GM23338 (cell line): ENCODE measurements at regions not wholly inside any gene's neighbourhood (a gene's known extent, or its start where the extent isn't known, plus 50 kb on each side); places are given as distances from the start of the nearest gene placed in this dataset.

Experiments
- ATAC-seq: fragments of 200-7000 bp; cut with Tn5 transposase; 3 replicates; pipeline ENCODE4 v1.9.1; 2020
- DNase-seq: peaks from one replicate; pipeline ENCODE4 v3.0.0-alpha.2; 2015; ENCODE audit warnings: low spot score
- H2AFZ ChIP-seq: fragments of 200-600 bp; sonication (generic); 2 replicates; pipeline ENCODE4 v1.8.0; 2016; ENCODE audit warnings: antibody characterized with exemption, mild to moderate bottlenecking, moderate library complexity
- H3F3A ChIP-seq: fragments of 200-600 bp; sonication (generic); replicated peaks from 2 replicates; pipeline ENCODE4 v1.8.0; 2017; ENCODE audit warnings: antibody characterized with exemption, mixed run types, low read depth
- H3K27ac ChIP-seq: fragments of 200-600 bp; sonication (generic); 2 replicates; pipeline ENCODE4 v1.6.1; 2016; ENCODE audit warnings: low read depth
- H3K27me3 ChIP-seq: fragments of 200-600 bp; sonication (generic); 2 replicates; pipeline ENCODE4 v1.8.0; 2016; ENCODE audit warnings: mild to moderate bottlenecking, mixed run types, moderate library complexity; ENCODE audit not compliant: insufficient read depth
- H3K36me3 ChIP-seq: fragments of 200-600 bp; sonication (generic); 2 replicates; pipeline ENCODE4 v1.8.0; 2016; ENCODE audit warnings: mild to moderate bottlenecking; ENCODE audit not compliant: insufficient read depth
- H3K4me1 ChIP-seq: fragments of 200-600 bp; sonication (generic); 2 replicates; pipeline ENCODE4 v1.8.0; 2016; ENCODE audit warnings: mild to moderate bottlenecking, moderate library complexity; ENCODE audit not compliant: insufficient read depth
- H3K4me2 ChIP-seq: fragments of 200-600 bp; sonication (generic); 2 replicates; pipeline ENCODE4 v1.7.1; 2017; ENCODE audit warnings: mixed run types
- H3K4me3 ChIP-seq: fragments of 200-600 bp; sonication (generic); 2 replicates; pipeline ENCODE4 v1.6.1; 2016; ENCODE audit warnings: mixed run types
- H3K79me2 ChIP-seq: fragments of 200-600 bp; sonication (generic); replicated peaks from 2 replicates; pipeline ENCODE4 v1.8.0; 2017; ENCODE audit warnings: mild to moderate bottlenecking; ENCODE audit not compliant: insufficient read depth
- H3K9me2 ChIP-seq: fragments of 200-600 bp; sonication (generic); 2 replicates; pipeline ENCODE4 v1.8.0; 2017; ENCODE audit not compliant: insufficient read depth
- H4K20me1 ChIP-seq: fragments of 200-600 bp; sonication (generic); replicated peaks from 2 replicates; pipeline ENCODE4 v1.8.0; 2017; ENCODE audit warnings: mild to moderate bottlenecking; ENCODE audit not compliant: insufficient read depth
- H3K27ac Mint-ChIP-seq: 2 replicates; pipeline ENCODE4 v1.8.0; 2020; ENCODE audit warnings: inconsistent platforms, mild to moderate bottlenecking, moderate library complexity, mixed read lengths
- H3K27me3 Mint-ChIP-seq: 3 replicates; pipeline ENCODE4 v1.8.0; 2022; ENCODE audit warnings: low read depth, mild to moderate bottlenecking, moderate library complexity, mixed read lengths, inconsistent platforms; ENCODE audit not compliant: insufficient read depth, poor library complexity
- H3K36me3 Mint-ChIP-seq: 3 replicates; pipeline ENCODE4 v1.8.0; 2021; ENCODE audit warnings: low read depth, mild to moderate bottlenecking, inconsistent platforms, moderate library complexity, mixed read lengths
- H3K4me1 Mint-ChIP-seq: 3 replicates; pipeline ENCODE4 v1.8.0; 2020; ENCODE audit warnings: mild to moderate bottlenecking, inconsistent platforms, mixed read lengths
- H3K4me3 Mint-ChIP-seq: 3 replicates; pipeline ENCODE4 v1.8.0; 2021; ENCODE audit warnings: moderate library complexity, mild to moderate bottlenecking, inconsistent platforms, mixed read lengths
- H3K9me3 Mint-ChIP-seq: 3 replicates; pipeline ENCODE4 v1.8.0; 2020; ENCODE audit warnings: moderate library complexity, mild to moderate bottlenecking, inconsistent platforms, mixed read lengths
- CREB1 ChIP-seq: fragments of 250-450 bp; sonication (Bioruptor Pico); IDR thresholded peaks from 2 replicates; pipeline ENCODE4 v1.5.0; 2020; ENCODE audit warnings: low read depth, mild to moderate bottlenecking, moderate library complexity
- EZH2 ChIP-seq: fragments of 200-600 bp; sonication (generic); IDR thresholded peaks from one replicate; pipeline ENCODE4 v1.8.0; 2017; ENCODE audit warnings: antibody characterized with exemption, mild to moderate bottlenecking, low read depth; ENCODE audit not compliant: unreplicated experiment
- JUNB ChIP-seq: IDR thresholded peaks from one replicate; pipeline ENCODE4 v1.6.1; 2016; ENCODE audit warnings: antibody characterized with exemption; ENCODE audit not compliant: unreplicated experiment
- REST ChIP-seq: IDR thresholded peaks from one replicate; pipeline ENCODE4 v1.6.1; 2018; ENCODE audit warnings: antibody characterized with exemption; ENCODE audit not compliant: unreplicated experiment
- STAT1 ChIP-seq: IDR thresholded peaks from one replicate; pipeline ENCODE4 v1.6.1; 2016; ENCODE audit warnings: antibody characterized with exemption; ENCODE audit not compliant: unreplicated experiment
- ZNF114 ChIP-seq: fragments of 250-450 bp; sonication (Bioruptor Pico); IDR thresholded peaks from 2 replicates; pipeline ENCODE4 v1.5.0; 2020; ENCODE audit warnings: mild to moderate bottlenecking, moderate library complexity
- ZNF462 ChIP-seq: fragments of 250-450 bp; sonication (Bioruptor Pico); IDR thresholded peaks from 2 replicates; pipeline ENCODE4 v1.5.0; 2020; ENCODE audit warnings: mild to moderate bottlenecking, moderate library complexity
- TF ChIP-seq, protein P1 (sequence below): IDR thresholded peaks from 2 replicates; pipeline ENCODE4 v1.6.1; 2016; ENCODE audit warnings: antibody characterized with exemption

GRCh38 chr13:29711776-29712175 is 116.3 kb upstream of the SLC7A1 start (continued):
- TF ChIP-seq REST = no peak

GRCh38 chr13:29710511-29710910 is 115.0 kb upstream of the SLC7A1 start:
- Mint-ChIP-seq H3K9me3 (peaks cover 3% of the 10 kb centered on the region; the same call in 1 of the 3 replicates), H3K27ac (no peak overlapping the region), H3K4me3 (no peak overlapping the region), H3K27me3 (peaks cover 6% of the 10 kb centered on the region), H3K4me1 (peaks cover 6% of the 10 kb centered on the region; the same call in 2 of the 3 replicates), H3K36me3 (no peaks in the 10 kb centered on the region)
- TF ChIP-seq ZNF462 (CRISPR knock-in tag) (no peak), CREB1 (CRISPR knock-in tag) (no peak), EZH2 (no peak), ZNF114 (no peak), JUNB (no peak), STAT1 (no peak)
- TF ChIP-seq, protein P1, sequence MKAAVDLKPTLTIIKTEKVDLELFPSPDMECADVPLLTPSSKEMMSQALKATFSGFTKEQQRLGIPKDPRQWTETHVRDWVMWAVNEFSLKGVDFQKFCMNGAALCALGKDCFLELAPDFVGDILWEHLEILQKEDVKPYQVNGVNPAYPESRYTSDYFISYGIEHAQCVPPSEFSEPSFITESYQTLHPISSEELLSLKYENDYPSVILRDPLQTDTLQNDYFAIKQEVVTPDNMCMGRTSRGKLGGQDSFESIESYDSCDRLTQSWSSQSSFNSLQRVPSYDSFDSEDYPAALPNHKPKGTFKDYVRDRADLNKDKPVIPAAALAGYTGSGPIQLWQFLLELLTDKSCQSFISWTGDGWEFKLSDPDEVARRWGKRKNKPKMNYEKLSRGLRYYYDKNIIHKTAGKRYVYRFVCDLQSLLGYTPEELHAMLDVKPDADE = no peak
- Histone ChIP-seq H3K9me2 (no peaks in the 10 kb centered on the region), H3K79me2 (no peaks in the 10 kb centered on the region), H3K27me3 (no peaks in the 10 kb centered on the region), H4K20me1 (no peaks in the 10 kb centered on the region), H3K4me1 (no peaks in the 10 kb centered on the region), H3F3A (no peaks in the 10 kb centered on the region), H3K27ac (no peak overlapping the region), H2AFZ (no peak overlapping the region), H3K36me3 (no peaks in the 10 kb centered on the region), H3K4me2 (no peak overlapping the region), H3K4me3 (no peak overlapping the region)
- no peak for DNase-seq
- ATAC-seq = no peak
